GM13976 (cell line): ENCODE measurements at regions not wholly inside any gene's neighbourhood (a gene's known extent, or its start where the extent isn't known, plus 50 kb on each side); places are given as distances from the start of the nearest gene placed in this dataset.

ENCODE experiments used
- DNase-seq: peaks from one replicate; pipeline ENCODE4 v3.0.0; 2012; ENCODE audit warnings: low spot score
- CTCF ChIP-seq: IDR thresholded peaks from 2 replicates; pipeline ENCODE4 v1.5.1; 2012; ENCODE audit warnings: borderline replicate concordance, mild to moderate bottlenecking; ENCODE audit not compliant: insufficient read depth; ENCODE audit errors: extremely low read depth, missing control alignments, control extremely low read depth
- in situ Hi-C: fragments of 300-500 bp; cut with MboI; formaldehyde crosslinking; loops from one replicate; pipeline ENCODE4 v1.12.0; 2022; ENCODE audit warnings: low sequenced_read_pairs, mixed read lengths, inconsistent platforms; ENCODE audit not compliant: unreplicated experiment

DNA sequence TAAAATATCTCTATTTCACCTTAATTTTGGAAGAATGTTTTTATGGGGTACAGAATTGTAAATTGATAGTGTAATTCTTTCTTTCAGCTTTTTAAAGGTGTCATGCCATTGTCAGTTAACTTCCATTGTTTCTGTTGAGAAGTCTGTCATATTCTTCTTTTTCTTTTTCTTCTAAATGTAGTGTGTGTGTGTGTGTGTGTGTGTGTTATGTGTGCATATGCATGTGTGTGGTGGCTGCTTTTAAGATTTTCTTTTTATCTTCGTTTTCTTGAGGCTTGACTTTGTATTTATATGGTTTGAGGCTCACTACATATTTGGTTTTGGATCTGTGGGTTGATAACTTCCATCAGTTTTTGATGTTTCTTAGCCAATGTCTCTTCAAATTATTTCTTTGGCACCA lies 176.5 kb downstream of the OGFRL1 start:
- DNase-seq: no peak
- in situ Hi-C loops: no loop called here

GRCh38 chr6:71466362-71466761 lies 177.8 kb downstream of the OGFRL1 start:
- DNase-seq: no peak
- in situ Hi-C loops: no loop called here
- no peak for TF ChIP-seq CTCF

More for the DNA sequence above, 176.5 kb downstream of the OGFRL1 start:
- TF ChIP-seq CTCF: no peak

- in situ Hi-C loops: no loop called here
- DNase-seq: no peak
- no peak for TF ChIP-seq CTCF
Observed at GRCh38 chr6:71468038-71468437, 179.4 kb downstream of the OGFRL1 start.

- in situ Hi-C loops: no loop called here
- no peak for DNase-seq
Observed at GRCh38 chr6:71468841-71469700, 180.5 kb downstream of the OGFRL1 start.

GRCh38 chr6:71471718-71472117 lies 183.1 kb downstream of the OGFRL1 start:
- TF ChIP-seq CTCF: no peak
- in situ Hi-C loops: no loop called here
- no peak for DNase-seq

More at GRCh38 chr6:71468841-71469700, 180.5 kb downstream of the OGFRL1 start:
- no peak for TF ChIP-seq CTCF

DNA sequence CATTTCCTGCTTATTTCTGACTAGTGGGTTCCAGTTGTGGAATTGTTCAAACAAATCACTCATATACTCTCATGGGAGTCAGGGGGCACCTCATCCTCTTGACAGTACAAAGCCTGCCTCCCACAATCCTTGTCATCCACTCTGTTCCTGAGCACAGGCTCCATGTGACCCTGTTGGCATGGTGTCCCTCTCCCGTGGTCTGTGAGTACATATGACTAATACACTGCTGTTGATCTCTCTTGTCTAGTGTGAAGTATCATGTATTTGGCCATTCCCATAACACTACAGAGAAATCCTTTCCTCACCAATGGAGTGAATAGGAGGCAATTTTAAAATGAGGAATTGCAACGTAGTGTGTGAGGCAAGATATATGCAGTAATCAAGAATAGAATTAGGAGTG lies 185.3 kb downstream of the OGFRL1 start:
- in situ Hi-C loops: no loop called here
- no peak for DNase-seq
- no peak for TF ChIP-seq CTCF
